ENCODE measurements at regions not wholly inside any gene's neighbourhood (a gene's known extent, or its start where the extent isn't known, plus 50 kb on each side); places are given as distances from the start of the nearest gene placed in this dataset.

GRCh38 chr2:185428000-185428399 is 310.6 kb upstream of the FSIP2 start:
- no peak for DNase-seq (ENCODE audit: low read depth)
- TF ChIP-seq, protein P1, sequence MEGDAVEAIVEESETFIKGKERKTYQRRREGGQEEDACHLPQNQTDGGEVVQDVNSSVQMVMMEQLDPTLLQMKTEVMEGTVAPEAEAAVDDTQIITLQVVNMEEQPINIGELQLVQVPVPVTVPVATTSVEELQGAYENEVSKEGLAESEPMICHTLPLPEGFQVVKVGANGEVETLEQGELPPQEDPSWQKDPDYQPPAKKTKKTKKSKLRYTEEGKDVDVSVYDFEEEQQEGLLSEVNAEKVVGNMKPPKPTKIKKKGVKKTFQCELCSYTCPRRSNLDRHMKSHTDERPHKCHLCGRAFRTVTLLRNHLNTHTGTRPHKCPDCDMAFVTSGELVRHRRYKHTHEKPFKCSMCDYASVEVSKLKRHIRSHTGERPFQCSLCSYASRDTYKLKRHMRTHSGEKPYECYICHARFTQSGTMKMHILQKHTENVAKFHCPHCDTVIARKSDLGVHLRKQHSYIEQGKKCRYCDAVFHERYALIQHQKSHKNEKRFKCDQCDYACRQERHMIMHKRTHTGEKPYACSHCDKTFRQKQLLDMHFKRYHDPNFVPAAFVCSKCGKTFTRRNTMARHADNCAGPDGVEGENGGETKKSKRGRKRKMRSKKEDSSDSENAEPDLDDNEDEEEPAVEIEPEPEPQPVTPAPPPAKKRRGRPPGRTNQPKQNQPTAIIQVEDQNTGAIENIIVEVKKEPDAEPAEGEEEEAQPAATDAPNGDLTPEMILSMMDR (conservative IDR thresholded peaks at IDR 0.05; ENCODE audit: low read length) = no peak
- H3K4me3 ChIP-seq (ENCODE audit: low read length) = no peak overlapping the region

DNA sequence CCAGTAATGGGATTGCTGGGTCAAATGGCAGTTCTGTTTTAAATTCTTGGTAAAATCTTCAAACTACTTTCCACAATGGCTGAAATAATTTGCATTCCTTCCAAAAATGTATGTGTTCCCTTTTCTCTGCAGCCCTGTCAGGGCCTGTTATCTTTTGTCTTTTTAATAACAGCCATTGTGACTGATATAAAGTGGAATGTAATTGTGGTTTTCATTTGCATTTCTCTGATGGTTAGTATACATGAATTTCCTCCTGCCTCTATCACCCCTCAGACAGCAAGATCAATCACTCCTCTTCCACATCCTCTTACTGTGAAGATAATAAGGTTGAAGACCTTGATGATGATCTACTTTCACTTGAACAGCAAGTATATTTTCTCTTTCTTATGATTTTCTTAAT is 304.8 kb upstream of the FSIP2 start:
- TF ChIP-seq, protein P1 (conservative IDR thresholded peaks at IDR 0.05; ENCODE audit: low read length) = no peak
- DNase-seq (ENCODE audit: low read depth) = no peak
- no peak overlapping the region for H3K4me3 ChIP-seq (ENCODE audit: low read length)

DNA sequence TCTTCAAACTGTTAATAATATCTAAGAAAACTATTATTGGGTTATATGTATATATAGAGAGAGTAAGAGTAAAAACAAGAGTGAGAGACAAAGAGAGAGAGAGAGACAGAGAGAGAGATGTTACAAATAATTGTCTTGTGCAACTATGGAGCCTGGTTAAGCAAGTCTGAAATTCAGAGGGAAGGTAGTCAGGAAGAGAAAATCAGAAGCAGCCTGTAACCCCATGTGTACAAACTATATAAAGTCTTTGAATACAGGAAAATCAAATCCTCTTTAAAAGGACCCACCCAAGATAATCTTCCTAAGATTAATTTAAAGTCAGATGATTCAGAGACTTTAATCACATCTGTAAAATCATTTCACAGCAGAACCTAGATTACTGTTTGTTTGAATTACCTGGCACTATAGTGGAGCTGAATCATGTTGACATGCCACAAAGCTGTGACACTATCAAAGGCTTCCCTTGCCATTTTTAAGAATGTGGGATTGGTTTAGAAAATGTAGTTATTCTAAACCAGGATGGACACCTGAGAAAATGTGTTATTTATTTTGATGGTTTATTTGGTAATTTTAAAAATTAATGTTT is 301.7 kb upstream of the FSIP2 start:
- TF ChIP-seq, protein P1 (conservative IDR thresholded peaks at IDR 0.05; ENCODE audit: low read length) = no peak
- DNase-seq (ENCODE audit: low read depth) = no peak
- H3K4me3 ChIP-seq (ENCODE audit: low read length) = no peak overlapping the region

- no peak overlapping the region for H3K4me3 ChIP-seq (ENCODE audit: low read length)
- TF ChIP-seq, protein P1 (conservative IDR thresholded peaks at IDR 0.05; ENCODE audit: low read length) = no peak
- DNase-seq (ENCODE audit: low read depth) = no peak
Measured at GRCh38 chr2:185441486-185442005, 297.1 kb upstream of the FSIP2 start.

GRCh38 chr2:185456517-185456916 is 282.1 kb upstream of the FSIP2 start:
- no peak overlapping the region for H3K4me3 ChIP-seq (ENCODE audit: low read length)
- TF ChIP-seq, protein P1 (conservative IDR thresholded peaks at IDR 0.05; ENCODE audit: low read length) = no peak
- DNase-seq (ENCODE audit: low read depth) = peak; percentile 0

- no peak overlapping the region for H3K4me3 ChIP-seq (ENCODE audit: low read length)
- TF ChIP-seq, protein P1 (conservative IDR thresholded peaks at IDR 0.05; ENCODE audit: low read length) = no peak
- DNase-seq (ENCODE audit: low read depth) = no peak
Measured at GRCh38 chr2:185463481-185463880, 275.1 kb upstream of the FSIP2 start.

DNA sequence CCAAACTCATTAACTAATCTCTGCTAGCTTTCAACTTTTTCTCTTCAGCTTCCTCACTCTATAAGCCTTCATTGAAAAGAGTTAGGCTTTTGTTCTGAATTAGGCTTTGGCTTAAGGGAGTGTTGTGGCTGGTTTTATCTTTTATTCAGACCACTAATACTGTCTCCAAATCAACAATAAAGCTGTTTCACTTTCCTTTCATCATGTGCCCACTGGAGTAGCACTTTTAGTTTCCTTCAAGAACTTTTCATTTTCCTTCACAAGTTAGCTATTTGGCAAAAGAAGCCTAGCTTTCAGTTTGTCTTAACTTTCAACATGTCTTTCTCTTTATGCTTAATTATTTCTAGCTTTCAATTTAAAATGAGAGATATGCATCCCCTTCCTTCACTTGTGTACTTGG is 271.7 kb upstream of the FSIP2 start:
- H3K4me3 ChIP-seq (ENCODE audit: low read length) = no peak overlapping the region
- DNase-seq (ENCODE audit: low read depth) = no peak
- TF ChIP-seq, protein P1 (conservative IDR thresholded peaks at IDR 0.05; ENCODE audit: low read length) = no peak
